H1 (cell line): ENCODE measurements at regions not wholly inside any gene's neighbourhood (a gene's known extent, or its start where the extent isn't known, plus 50 kb on each side); places are given as distances from the start of the nearest gene placed in this dataset.
"Not testable (repeated sequence)": the region's sequence is repeated elsewhere in the genome, so short reads cannot be mapped to it uniquely, and the experiment has no call there.

Source experiments
- CTCF ChIA-PET: fragments of 300-600 bp; sonication (Branson Sonifier 250); formaldehyde crosslinking; loops from one replicate; lab custom pipeline; 2021; ENCODE audit not compliant: partially characterized antibody; lab: Charles Lee
- POLR2A ChIA-PET: fragments of 300-600 bp; sonication (Branson Sonifier 250); formaldehyde crosslinking; loops from one replicate; lab custom pipeline; 2021; ENCODE audit warnings: inconsistent platforms; ENCODE audit not compliant: partially characterized antibody; lab: Charles Lee
- DNase-seq, 2 experiments: peaks; one replicate each; pipeline versions ENCODE4 v3.0.0 to v3.0.0-alpha.2; 2010 to 2022; ENCODE audit warnings: low spot score in 2 of 2, low read depth in 1 of 2, mixed read lengths in 1 of 2
- FAIRE-seq: peaks from 2 replicates; lab custom pipeline; 2011; peaks lifted over from hg19 to GRCh38; lab: Jason Lieb, UNC
- H2AFZ ChIP-seq: 2 replicates; pipeline ENCODE4 v1.8.1; 2012; ENCODE audit warnings: low read length, inconsistent platforms
- H2AK5ac ChIP-seq: 2 replicates; pipeline ENCODE4 v1.6.1; 2013; ENCODE audit warnings: low read depth, low read length
- H2BK120ac ChIP-seq: replicated peaks from 2 replicates; pipeline ENCODE3; 2013; ENCODE audit warnings: low read depth, low read length, inconsistent platforms
- H2BK12ac ChIP-seq: 2 replicates; pipeline ENCODE4 v1.6.1; 2013; ENCODE audit warnings: low read depth, low read length
- H2BK15ac ChIP-seq: 2 replicates; pipeline ENCODE4 v1.6.1; 2013; ENCODE audit warnings: low read length
- H2BK20ac ChIP-seq: 2 replicates; pipeline ENCODE4 v1.6.1; 2013; ENCODE audit warnings: low read length
- H2BK5ac ChIP-seq: 2 replicates; pipeline ENCODE4 v1.6.1; 2013; ENCODE audit warnings: low read depth, low read length
- H3K14ac ChIP-seq: 2 replicates; pipeline ENCODE4 v1.6.1; 2013; ENCODE audit warnings: inconsistent platforms; ENCODE audit not compliant: insufficient read length
- H3K18ac ChIP-seq: 2 replicates; pipeline ENCODE4 v1.6.1; 2013; ENCODE audit warnings: low read length; ENCODE audit errors: extremely low read depth
- H3K23ac ChIP-seq: 2 replicates; pipeline ENCODE4 v1.6.1; 2013; ENCODE audit warnings: inconsistent platforms; ENCODE audit not compliant: insufficient read length
- H3K23me2 ChIP-seq: 2 replicates; pipeline ENCODE4 v1.6.1; 2013; ENCODE audit warnings: low read depth, low read length
- H3K27ac ChIP-seq: 2 replicates; pipeline ENCODE4 v1.6.1; 2011; ENCODE audit warnings: low read depth, low read length, inconsistent platforms
- H3K27me3 ChIP-seq, 4 experiments: replicated peaks in 1 of 4; 1 replicate in 1 of 4; 2 replicates in 3 of 4; pipeline versions ENCODE4 v1.6.1 to v1.8.1; 2011 to 2013; ENCODE audit warnings: low read length in 3 of 4, mild to moderate bottlenecking in 3 of 4, inconsistent platforms in 2 of 4, mixed read lengths in 2 of 4, moderate library complexity in 1 of 4; ENCODE audit not compliant: control insufficient read depth in 3 of 4, insufficient read depth in 3 of 4; ENCODE audit errors: extremely low read depth in 1 of 4
- H3K36me3 ChIP-seq, 4 experiments: 2 replicates each; pipeline versions ENCODE4 v1.6.1 to v1.8.1; 2011 to 2013; ENCODE audit warnings: mild to moderate bottlenecking in 4 of 4, low read length in 3 of 4, moderate library complexity in 2 of 4, control low read depth in 1 of 4, inconsistent platforms in 1 of 4; ENCODE audit not compliant: insufficient read depth in 4 of 4, control insufficient read depth in 2 of 4
- H3K4ac ChIP-seq: replicated peaks from 2 replicates; pipeline ENCODE3; 2013; ENCODE audit warnings: low read length, low read depth, mixed read lengths, inconsistent platforms; ENCODE audit not compliant: insufficient read length
- H3K4me1 ChIP-seq, 4 experiments: replicated peaks in 1 of 4; 1 replicate in 1 of 4; 2 replicates in 3 of 4; pipeline versions ENCODE4 v1.6.1 to v1.8.1; 2011 to 2013; ENCODE audit warnings: low read length in 3 of 4, inconsistent platforms in 2 of 4, mixed read lengths in 1 of 4; ENCODE audit not compliant: insufficient read depth in 4 of 4, control insufficient read depth in 3 of 4
- H3K4me2 ChIP-seq, 2 experiments: 2 replicates each; pipeline versions ENCODE4 v1.6.1 to v1.8.1; 2011 to 2013; ENCODE audit warnings: low read depth in 2 of 2, low read length in 2 of 2, control low read depth in 1 of 2, inconsistent platforms in 1 of 2, mild to moderate bottlenecking in 1 of 2; ENCODE audit not compliant: insufficient read depth in 1 of 2
- H3K4me3 ChIP-seq, 4 experiments: fragments of 200-600, 300-600 bp in 1 of 4; sonication (generic), shearing (Covaris generic), sonication (Bioruptor Twin) in 1 of 4; 2 replicates each; pipeline versions ENCODE4 v1.5.1 to v1.8.1; 2011 to 2016; ENCODE audit warnings: low read length in 4 of 4, low read depth in 3 of 4, control low read depth in 2 of 4, inconsistent platforms in 2 of 4, mild to moderate bottlenecking in 2 of 4, mixed read lengths in 1 of 4, moderate library complexity in 1 of 4; ENCODE audit not compliant: insufficient read depth in 2 of 4; ENCODE audit errors: extremely low read depth in 1 of 4
- H3K56ac ChIP-seq: replicated peaks from 2 replicates; pipeline ENCODE3; 2013; ENCODE audit warnings: low read depth, mild to moderate bottlenecking, mixed read lengths, low read length, inconsistent platforms; ENCODE audit not compliant: insufficient read length
- H3K79me1 ChIP-seq: 2 replicates; pipeline ENCODE4 v1.6.1; 2013; ENCODE audit warnings: low read depth, low read length, control low read depth
- H3K79me2 ChIP-seq, 2 experiments: 2 replicates each; pipeline versions ENCODE4 v1.6.1 to v1.8.1; 2012 to 2013; ENCODE audit warnings: low read length in 2 of 2, mild to moderate bottlenecking in 2 of 2, inconsistent platforms in 1 of 2; ENCODE audit not compliant: insufficient read depth in 2 of 2, control insufficient read depth in 1 of 2
- H3K9ac ChIP-seq, 4 experiments: replicated peaks in 1 of 4; 1 replicate in 1 of 4; 2 replicates in 3 of 4; pipeline versions ENCODE4 v1.6.1 to v1.8.1; 2011 to 2013; ENCODE audit warnings: low read depth in 3 of 4, low read length in 3 of 4, control low read depth in 2 of 4, mild to moderate bottlenecking in 2 of 4, moderate library complexity in 2 of 4, inconsistent platforms in 1 of 4; ENCODE audit errors: extremely low read depth in 1 of 4
- H3K9me3 ChIP-seq, 2 experiments: 2 replicates each; pipeline versions ENCODE4 v1.6.1 to v1.8.1; 2012 to 2013; ENCODE audit warnings: mild to moderate bottlenecking in 2 of 2, moderate library complexity in 2 of 2, control low read depth in 1 of 2, inconsistent platforms in 1 of 2, low read depth in 1 of 2, low read length in 1 of 2, mixed read lengths in 1 of 2; ENCODE audit not compliant: insufficient read depth in 2 of 2
- H4K20me1 ChIP-seq, 2 experiments: replicated peaks in 1 of 2; 2 replicates each; pipeline versions ENCODE3 to v1.8.1; 2011 to 2013; ENCODE audit warnings: inconsistent platforms in 2 of 2, low read length in 2 of 2, mild to moderate bottlenecking in 1 of 2; ENCODE audit not compliant: insufficient read depth in 2 of 2, control insufficient read depth in 1 of 2
- H4K5ac ChIP-seq: 2 replicates; pipeline ENCODE4 v1.6.1; 2013; ENCODE audit warnings: low read length, low read depth, mixed read lengths, inconsistent platforms; ENCODE audit not compliant: insufficient read length
- H4K8ac ChIP-seq: 2 replicates; pipeline ENCODE4 v1.8.0; 2013; ENCODE audit warnings: mild to moderate bottlenecking, moderate library complexity, low read length, inconsistent platforms; ENCODE audit not compliant: insufficient read depth; ENCODE audit errors: extremely low read depth
- H4K91ac ChIP-seq: replicated peaks from 2 replicates; pipeline ENCODE3; 2013; ENCODE audit warnings: low read length, mixed read lengths, inconsistent platforms; ENCODE audit not compliant: insufficient read length
- CEBPB ChIP-seq: IDR thresholded peaks from 2 replicates; pipeline ENCODE4 v1.6.1; 2012; ENCODE audit warnings: low read depth, low read length
- WGBS, 2 experiments: shearing (Covaris generic) in 1 of 2; methylation state at CpG; one replicate each; pipeline versions ENCODE4 v1.1.6 to v1.1.7; 2013 to 2015; ENCODE audit warnings: low lambda C conversion rate in 2 of 2, mixed read lengths in 2 of 2, inconsistent platforms in 1 of 2, low coverage in 1 of 2, missing lambda C conversion rate in 1 of 2; ENCODE audit not compliant: insufficient replicate concordance in 2 of 2, insufficient coverage in 1 of 2, insufficient read length in 1 of 2; ENCODE audit errors: extremely low coverage in 1 of 2, missing lambda C conversion rate in 1 of 2; 5-methylcytosine and 5-hydroxymethylcytosine counted together

GRCh38 chr3:10109-10996 is 186.2 kb upstream of the CHL1 start:
- H3K27ac ChIP-seq, H2AK5ac ChIP-seq, H2BK15ac ChIP-seq, H3K9me3 ChIP-seq, H4K91ac ChIP-seq, CTCF ChIA-PET, FAIRE-seq, H3K18ac ChIP-seq, H2BK12ac ChIP-seq, H4K20me1 ChIP-seq, H3K23me2 ChIP-seq, H2BK20ac ChIP-seq, H3K27me3 ChIP-seq, H3K79me2 ChIP-seq, H3K4me3 ChIP-seq, H3K14ac ChIP-seq, H2AFZ ChIP-seq, H2BK5ac ChIP-seq, DNase-seq, H3K79me1 ChIP-seq, H3K4me2 ChIP-seq, H3K36me3 ChIP-seq, POLR2A ChIA-PET, H4K5ac ChIP-seq, H2BK120ac ChIP-seq, H3K23ac ChIP-seq, H3K4ac ChIP-seq, H3K4me1 ChIP-seq, H3K9ac ChIP-seq: not testable (repeated sequence)
- no CpG with 5 or more reads among the region's 15 CpGs for WGBS, 2 experiments
- peak; percentile 54; the same call in 1 of the 2 replicates for TF ChIP-seq CEBPB
- H4K8ac ChIP-seq: peak overlapping the region; percentile 40; the same call in 1 of the 2 replicates
- H3K56ac ChIP-seq: peak overlapping the region; percentile 74
